Right lobe of liver (tissue), 4 donors: ENCODE measurements at regions not wholly inside any gene's neighbourhood (a gene's known extent, or its start where the extent isn't known, plus 50 kb on each side); places are given as distances from the start of the nearest gene placed in this dataset.

Experiments used
- POLR2A ChIP-seq: fragments of 450-650 bp; IDR thresholded peaks from one replicate; pipeline ENCODE4 v1.6.1; 2017; ENCODE audit warnings: antibody characterized with exemption, mild to moderate bottlenecking
- TF ChIP-seq, protein P1 (sequence below), 4 donors: fragments of 200-600 bp in 3 of 4; fragments of 450-650 bp in 1 of 4; IDR thresholded peaks; one replicate each; pipeline versions ENCODE4 v1.5.1 to v1.8.0; 2016 to 2022; ENCODE audit warnings: antibody characterized with exemption in 4 of 4, mild to moderate bottlenecking in 2 of 4
- donor health status: DM: no; HTN: no; CAD: no.
- donor health status: DM: no; HTN: no; CAD: no.
- donor health status: DM: no; HTN: yes; CAD: no.

DNA sequence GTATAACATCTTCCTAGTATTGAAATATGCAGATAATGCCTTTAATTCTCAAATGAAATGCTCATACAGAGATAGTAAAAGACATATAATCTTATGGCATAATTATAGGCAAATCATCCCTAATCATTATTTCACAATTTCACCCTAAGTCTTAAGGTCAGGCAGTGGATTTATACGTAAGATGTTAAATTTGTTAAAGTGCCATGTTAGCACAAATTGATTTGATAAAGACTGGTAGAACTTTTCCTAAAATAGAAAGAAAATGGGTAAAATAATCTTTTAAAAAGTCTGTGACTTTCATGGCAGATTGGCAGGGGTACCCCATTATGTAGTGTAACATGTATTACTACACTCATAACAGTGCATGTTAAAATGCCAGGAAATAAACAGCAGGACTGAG lies 1092.7 kb upstream of the GOT2 start:
- no peak for TF ChIP-seq POLR2A
- TF ChIP-seq, protein P1, sequence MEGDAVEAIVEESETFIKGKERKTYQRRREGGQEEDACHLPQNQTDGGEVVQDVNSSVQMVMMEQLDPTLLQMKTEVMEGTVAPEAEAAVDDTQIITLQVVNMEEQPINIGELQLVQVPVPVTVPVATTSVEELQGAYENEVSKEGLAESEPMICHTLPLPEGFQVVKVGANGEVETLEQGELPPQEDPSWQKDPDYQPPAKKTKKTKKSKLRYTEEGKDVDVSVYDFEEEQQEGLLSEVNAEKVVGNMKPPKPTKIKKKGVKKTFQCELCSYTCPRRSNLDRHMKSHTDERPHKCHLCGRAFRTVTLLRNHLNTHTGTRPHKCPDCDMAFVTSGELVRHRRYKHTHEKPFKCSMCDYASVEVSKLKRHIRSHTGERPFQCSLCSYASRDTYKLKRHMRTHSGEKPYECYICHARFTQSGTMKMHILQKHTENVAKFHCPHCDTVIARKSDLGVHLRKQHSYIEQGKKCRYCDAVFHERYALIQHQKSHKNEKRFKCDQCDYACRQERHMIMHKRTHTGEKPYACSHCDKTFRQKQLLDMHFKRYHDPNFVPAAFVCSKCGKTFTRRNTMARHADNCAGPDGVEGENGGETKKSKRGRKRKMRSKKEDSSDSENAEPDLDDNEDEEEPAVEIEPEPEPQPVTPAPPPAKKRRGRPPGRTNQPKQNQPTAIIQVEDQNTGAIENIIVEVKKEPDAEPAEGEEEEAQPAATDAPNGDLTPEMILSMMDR (IDR thresholded peaks at IDR 0.05): no peak
